ENCODE measurements at regions not wholly inside any gene's neighbourhood (a gene's known extent, or its start where the extent isn't known, plus 50 kb on each side); places are given as distances from the start of the nearest gene placed in this dataset.

GRCh38 chr9:1591310-1591709 lies 423.8 kb upstream of the SMARCA2 start:
- ChIA-PET CTCF (no interaction called here), POLR2A (ENCODE audit: unreplicated experiment) (no interaction called here)
- intact Hi-C loops (cut with micrococcal nuclease) = no loop called here
- H3K9me2 ChIP-seq (replicated peaks; ENCODE audit: low read length) = no peaks in the 10 kb centered on the region
- TF ChIP-seq CTCF (conservative IDR thresholded peaks at IDR 0.05; ENCODE audit: low read depth, low read length) (no peak), EZH2 (IDR thresholded peaks at IDR 0.05; ENCODE audit: low read length, unreplicated experiment) (no peak), EZH2phosphoT487 (IDR thresholded peaks at IDR 0.05; ENCODE audit: borderline replicate concordance, low read length) (no peak)
- H3K79me2 ChIP-seq (ENCODE audit: low read length) = no peaks in the 10 kb centered on the region
- ATAC-seq (no peak), DNase-seq (no peak)
- no peak overlapping the region for H2AFZ ChIP-seq (ENCODE audit: low read length)
- no peaks in the 10 kb centered on the region for H3K4me1 ChIP-seq (ENCODE audit: insufficient read depth, low read length)
- no peak overlapping the region for H3K4me3 ChIP-seq (ENCODE audit: low read length)
- no peaks in the 10 kb centered on the region for H3F3A ChIP-seq (ENCODE audit: low read length, unreplicated experiment)
- H3K9me3 ChIP-seq (ENCODE audit: low read length) = no peaks in the 10 kb centered on the region
- no peak overlapping the region for H3K4me2 ChIP-seq (ENCODE audit: low read length)
- H3K27ac ChIP-seq (ENCODE audit: low read length) = no peak overlapping the region
- no TSS peak for BruUV-seq (replicated peaks)
- H3K27me3 ChIP-seq (ENCODE audit: low read length) = no peaks in the 10 kb centered on the region
- no peak overlapping the region for H3K9ac ChIP-seq (ENCODE audit: low read length)
- no peaks in the 10 kb centered on the region for H3K36me3 ChIP-seq (ENCODE audit: low read depth, low read length)
- no peaks in the 10 kb centered on the region for H4K20me1 ChIP-seq (ENCODE audit: low read length)

GRCh38 chr9:1598270-1598669 lies 416.9 kb upstream of the SMARCA2 start:
- ChIA-PET POLR2A (ENCODE audit: unreplicated experiment) (no interaction called here), CTCF (no interaction called here)
- Histone ChIP-seq H3K79me2 (ENCODE audit: low read length) (no peaks in the 10 kb centered on the region), H3K9ac (ENCODE audit: low read length) (no peak overlapping the region), H3K9me2 (replicated peaks; ENCODE audit: low read length) (no peaks in the 10 kb centered on the region), H3K4me2 (ENCODE audit: low read length) (no peak overlapping the region), H3K9me3 (ENCODE audit: low read length) (no peaks in the 10 kb centered on the region), H3K27me3 (ENCODE audit: low read length) (no peaks in the 10 kb centered on the region), H3K4me3 (ENCODE audit: low read length) (no peak overlapping the region), H3F3A (ENCODE audit: low read length, unreplicated experiment) (no peaks in the 10 kb centered on the region), H3K36me3 (ENCODE audit: low read depth, low read length) (no peaks in the 10 kb centered on the region), H3K4me1 (ENCODE audit: insufficient read depth, low read length) (no peaks in the 10 kb centered on the region), H4K20me1 (ENCODE audit: low read length) (no peaks in the 10 kb centered on the region), H2AFZ (ENCODE audit: low read length) (no peak overlapping the region), H3K27ac (ENCODE audit: low read length) (no peak overlapping the region)
- TF ChIP-seq EZH2 (IDR thresholded peaks at IDR 0.05; ENCODE audit: low read length, unreplicated experiment) (no peak), EZH2phosphoT487 (IDR thresholded peaks at IDR 0.05; ENCODE audit: borderline replicate concordance, low read length) (no peak), CTCF (conservative IDR thresholded peaks at IDR 0.05; ENCODE audit: low read depth, low read length) (no peak)
- intact Hi-C loops (cut with micrococcal nuclease) = no loop called here
- DNase-seq (no peak), ATAC-seq (no peak)
- no TSS peak for BruUV-seq (replicated peaks)

- ChIA-PET POLR2A (ENCODE audit: unreplicated experiment) (no interaction called here), CTCF (no interaction called here)
- ATAC-seq = no peak
- Histone ChIP-seq H3K27me3 (ENCODE audit: low read length) (no peaks in the 10 kb centered on the region), H3K79me2 (ENCODE audit: low read length) (no peaks in the 10 kb centered on the region), H3K4me3 (ENCODE audit: low read length) (no peak overlapping the region), H3K9ac (ENCODE audit: low read length) (no peak overlapping the region), H3K27ac (ENCODE audit: low read length) (no peak overlapping the region), H3K36me3 (ENCODE audit: low read depth, low read length) (no peaks in the 10 kb centered on the region), H4K20me1 (ENCODE audit: low read length) (no peaks in the 10 kb centered on the region), H3K9me3 (ENCODE audit: low read length) (no peaks in the 10 kb centered on the region), H3K4me2 (ENCODE audit: low read length) (no peak overlapping the region), H3K9me2 (replicated peaks; ENCODE audit: low read length) (no peaks in the 10 kb centered on the region), H3K4me1 (ENCODE audit: insufficient read depth, low read length) (no peaks in the 10 kb centered on the region), H3F3A (ENCODE audit: low read length, unreplicated experiment) (no peaks in the 10 kb centered on the region), H2AFZ (ENCODE audit: low read length) (no peak overlapping the region)
- no peak for DNase-seq
- intact Hi-C loops (cut with micrococcal nuclease) = no loop called here
- no TSS peak for BruUV-seq (replicated peaks)
- TF ChIP-seq EZH2phosphoT487 (IDR thresholded peaks at IDR 0.05; ENCODE audit: borderline replicate concordance, low read length) (no peak), CTCF (conservative IDR thresholded peaks at IDR 0.05; ENCODE audit: low read depth, low read length) (no peak), EZH2 (IDR thresholded peaks at IDR 0.05; ENCODE audit: low read length, unreplicated experiment) (no peak)
Observed at GRCh38 chr9:1599961-1600360, 415.2 kb upstream of the SMARCA2 start.
